Kidney epithelial cell (primary cell): ENCODE measurements at regions not wholly inside any gene's neighbourhood (a gene's known extent, or its start where the extent isn't known, plus 50 kb on each side); places are given as distances from the start of the nearest gene placed in this dataset.

Source experiments
- DNase-seq: peaks from one replicate; pipeline ENCODE4 v3.0.0-alpha.2; 2010; ENCODE audit warnings: low read depth
- H3K27me3 ChIP-seq: 2 replicates; pipeline ENCODE4 v1.6.0; 2011; ENCODE audit warnings: low read length; ENCODE audit not compliant: control insufficient read depth, insufficient read depth
- H3K36me3 ChIP-seq: 2 replicates; pipeline ENCODE4 v1.5.1; 2011; ENCODE audit warnings: low read length; ENCODE audit not compliant: control insufficient read depth, insufficient read depth
- H3K4me3 ChIP-seq: 2 replicates; pipeline ENCODE4 v1.5.1; 2011; ENCODE audit warnings: low read depth, mild to moderate bottlenecking, control low read depth, low read length
- TF ChIP-seq, protein P1 (sequence below): IDR thresholded peaks from 2 replicates; pipeline ENCODE4 v1.5.1; 2011; ENCODE audit warnings: mild to moderate bottlenecking, moderate library complexity, low read length, control low read depth, inconsistent platforms; ENCODE audit not compliant: insufficient read depth, poor library complexity, severe bottlenecking

DNA sequence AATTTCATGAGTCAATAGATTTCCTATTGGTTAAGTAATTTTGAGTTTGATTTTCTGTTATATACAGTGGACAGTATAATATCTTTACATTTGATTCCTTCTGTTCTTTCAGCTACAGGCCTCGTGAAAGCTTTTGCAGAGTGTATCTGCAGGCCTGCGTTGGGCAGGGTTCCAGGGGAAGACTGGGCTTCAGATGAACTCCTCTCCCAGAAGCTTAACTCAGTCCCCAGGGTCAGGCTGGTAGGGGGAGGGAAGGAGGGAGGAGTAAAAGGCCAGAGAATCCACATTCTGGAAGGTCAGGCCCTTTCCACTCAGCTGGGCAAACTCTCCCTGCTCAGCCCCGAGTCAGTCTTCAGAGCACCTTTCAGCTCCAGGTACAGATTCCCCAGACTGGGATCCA lies 100.4 kb upstream of the NECTIN1 start:
- TF ChIP-seq, protein P1, sequence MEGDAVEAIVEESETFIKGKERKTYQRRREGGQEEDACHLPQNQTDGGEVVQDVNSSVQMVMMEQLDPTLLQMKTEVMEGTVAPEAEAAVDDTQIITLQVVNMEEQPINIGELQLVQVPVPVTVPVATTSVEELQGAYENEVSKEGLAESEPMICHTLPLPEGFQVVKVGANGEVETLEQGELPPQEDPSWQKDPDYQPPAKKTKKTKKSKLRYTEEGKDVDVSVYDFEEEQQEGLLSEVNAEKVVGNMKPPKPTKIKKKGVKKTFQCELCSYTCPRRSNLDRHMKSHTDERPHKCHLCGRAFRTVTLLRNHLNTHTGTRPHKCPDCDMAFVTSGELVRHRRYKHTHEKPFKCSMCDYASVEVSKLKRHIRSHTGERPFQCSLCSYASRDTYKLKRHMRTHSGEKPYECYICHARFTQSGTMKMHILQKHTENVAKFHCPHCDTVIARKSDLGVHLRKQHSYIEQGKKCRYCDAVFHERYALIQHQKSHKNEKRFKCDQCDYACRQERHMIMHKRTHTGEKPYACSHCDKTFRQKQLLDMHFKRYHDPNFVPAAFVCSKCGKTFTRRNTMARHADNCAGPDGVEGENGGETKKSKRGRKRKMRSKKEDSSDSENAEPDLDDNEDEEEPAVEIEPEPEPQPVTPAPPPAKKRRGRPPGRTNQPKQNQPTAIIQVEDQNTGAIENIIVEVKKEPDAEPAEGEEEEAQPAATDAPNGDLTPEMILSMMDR: no peak
- Histone ChIP-seq H3K27me3 (no peaks in the 10 kb centered on the region), H3K4me3 (no peak overlapping the region), H3K36me3 (no peaks in the 10 kb centered on the region)
- DNase-seq: no peak

DNA sequence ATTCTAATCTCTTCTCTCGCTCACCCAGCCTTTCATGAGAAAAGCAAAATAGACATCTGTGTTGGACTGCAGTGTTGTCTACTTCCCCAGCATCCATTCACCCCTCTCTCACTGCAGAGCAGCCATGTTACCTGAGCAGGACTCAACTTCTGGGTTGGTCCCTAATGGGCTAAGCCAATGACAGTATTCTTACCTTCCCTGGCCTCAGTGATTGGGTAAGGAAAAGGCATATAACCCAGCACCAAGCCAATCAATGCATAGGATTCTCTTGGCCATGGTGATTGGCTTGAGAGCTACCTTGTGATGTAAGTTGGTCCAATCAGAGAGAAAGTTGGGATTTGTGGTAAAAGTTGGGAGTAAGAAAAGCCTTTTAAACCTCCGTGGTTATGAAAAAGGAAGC lies 99.8 kb upstream of the NECTIN1 start:
- H3K27me3 ChIP-seq: no peaks in the 10 kb centered on the region
- H3K4me3 ChIP-seq: no peak overlapping the region
- no peaks in the 10 kb centered on the region for H3K36me3 ChIP-seq
- TF ChIP-seq, protein P1: no peak
- DNase-seq: no peak

DNA sequence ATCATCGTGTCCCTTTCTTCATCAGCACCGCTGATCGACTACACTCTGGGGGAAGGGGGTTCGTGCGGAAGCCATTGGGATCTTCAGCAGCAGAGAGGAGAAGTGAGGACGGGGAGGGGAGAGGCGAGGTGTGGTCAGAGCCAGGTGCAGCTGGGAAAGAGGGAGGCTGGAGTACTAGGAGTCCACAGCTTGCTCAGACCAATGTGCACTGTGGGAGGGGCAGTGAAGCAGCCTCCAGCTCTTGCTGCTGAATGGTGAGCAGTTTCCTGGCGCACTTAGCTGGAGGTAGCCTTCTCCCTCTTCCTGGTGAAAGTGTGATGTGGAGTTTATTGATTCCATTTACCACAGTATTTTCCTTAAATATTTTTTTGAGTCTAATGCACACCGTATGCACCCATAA lies 99.0 kb upstream of the NECTIN1 start:
- TF ChIP-seq, protein P1: no peak
- DNase-seq: no peak
- Histone ChIP-seq H3K36me3 (no peaks in the 10 kb centered on the region), H3K4me3 (no peak overlapping the region), H3K27me3 (no peaks in the 10 kb centered on the region)

DNA sequence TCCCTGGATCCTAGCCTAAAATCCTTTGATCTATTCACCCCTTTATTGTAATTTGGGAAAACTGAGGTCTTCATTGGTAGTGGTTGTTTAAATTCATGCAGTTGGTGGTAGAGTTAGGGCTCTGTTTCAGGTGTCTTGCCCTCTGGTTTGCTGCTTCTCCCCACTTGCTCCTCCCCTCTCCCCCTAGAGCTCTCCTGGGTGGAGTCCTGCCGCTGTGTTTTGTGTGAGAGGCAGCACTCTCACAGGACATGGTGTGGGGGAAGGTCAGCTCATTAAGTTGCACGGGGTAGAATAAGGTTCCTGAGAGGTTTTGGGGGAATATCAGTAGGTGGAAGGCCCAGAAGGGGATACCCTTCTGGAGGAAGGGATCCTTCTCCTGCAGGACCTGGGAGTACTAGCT lies 98.1 kb upstream of the NECTIN1 start:
- no peaks in the 10 kb centered on the region for H3K27me3 ChIP-seq
- H3K4me3 ChIP-seq: no peak overlapping the region
- TF ChIP-seq, protein P1: no peak
- H3K36me3 ChIP-seq: no peaks in the 10 kb centered on the region
- DNase-seq: no peak

DNA sequence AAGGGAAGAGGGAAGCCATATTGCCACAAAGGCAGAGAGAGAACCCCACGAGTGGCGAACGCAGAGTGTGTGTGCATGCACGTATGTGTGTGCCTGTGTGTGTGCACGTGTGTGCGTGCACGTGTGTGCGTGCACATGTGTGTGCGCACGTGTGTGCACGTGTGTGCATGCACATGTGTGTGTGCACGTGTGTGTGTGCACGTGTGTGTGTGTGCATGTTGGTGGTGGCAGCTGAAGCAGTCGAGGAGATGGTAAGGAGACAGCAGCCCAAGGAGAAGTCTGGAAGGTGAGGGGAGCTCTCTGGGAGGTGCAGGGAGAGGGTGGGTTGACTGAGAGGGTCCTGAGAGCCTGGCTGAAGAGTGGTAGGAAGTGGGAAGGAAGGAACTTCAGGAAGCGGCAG lies 94.1 kb upstream of the NECTIN1 start:
- no peak for DNase-seq
- Histone ChIP-seq H3K36me3 (no peaks in the 10 kb centered on the region), H3K27me3 (no peaks in the 10 kb centered on the region), H3K4me3 (no peak overlapping the region)
- TF ChIP-seq, protein P1: no peak

DNA sequence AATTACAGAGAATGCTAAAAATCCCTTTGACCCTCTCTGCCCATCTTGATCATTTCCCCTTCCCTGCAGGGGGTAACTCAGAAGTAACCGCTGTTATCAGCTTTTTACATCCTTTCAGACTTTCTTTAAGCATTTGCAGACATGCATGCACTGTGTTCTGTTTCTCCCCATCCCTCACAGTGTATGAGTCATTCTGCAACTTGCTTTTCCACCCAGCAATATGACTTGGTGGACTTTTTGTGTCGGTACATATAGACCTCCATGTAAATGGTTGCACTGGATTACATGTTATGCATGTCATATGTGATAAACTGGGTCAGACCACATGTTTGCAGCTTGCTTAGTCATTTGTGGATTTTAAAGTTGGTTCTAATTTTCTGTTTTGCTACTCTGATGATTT lies 87.7 kb upstream of the NECTIN1 start:
- TF ChIP-seq, protein P1: no peak
- no peak overlapping the region for H3K4me3 ChIP-seq

More for the DNA sequence above, 87.7 kb upstream of the NECTIN1 start:
- DNase-seq: no peak
- Histone ChIP-seq H3K27me3 (no peaks in the 10 kb centered on the region), H3K36me3 (no peaks in the 10 kb centered on the region)
